ENCODE measurements at regions not wholly inside any gene's neighbourhood (a gene's known extent, or its start where the extent isn't known, plus 50 kb on each side); places are given as distances from the start of the nearest gene placed in this dataset.

DNA sequence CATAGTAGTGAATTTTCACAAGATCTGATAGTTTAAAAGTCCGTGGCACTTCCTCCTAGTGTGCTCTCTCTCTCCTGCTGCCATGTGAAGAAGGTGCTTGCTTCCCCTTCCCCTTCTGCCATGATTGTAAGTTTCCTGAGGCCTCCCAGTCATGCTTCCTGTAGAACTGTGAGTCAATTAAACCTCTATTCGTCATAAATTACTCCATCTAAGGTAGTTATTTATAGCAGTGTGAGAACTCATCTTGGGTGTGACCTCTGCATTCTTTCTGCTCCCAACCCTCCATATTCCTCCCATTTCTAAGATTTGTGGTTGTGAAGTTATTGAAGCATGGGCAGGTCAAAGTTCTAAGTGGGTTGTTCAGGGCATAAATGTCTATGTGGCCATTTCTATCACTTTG, 62.1 kb upstream of the ADAMTS18 start:
- TF ChIP-seq, protein P1, sequence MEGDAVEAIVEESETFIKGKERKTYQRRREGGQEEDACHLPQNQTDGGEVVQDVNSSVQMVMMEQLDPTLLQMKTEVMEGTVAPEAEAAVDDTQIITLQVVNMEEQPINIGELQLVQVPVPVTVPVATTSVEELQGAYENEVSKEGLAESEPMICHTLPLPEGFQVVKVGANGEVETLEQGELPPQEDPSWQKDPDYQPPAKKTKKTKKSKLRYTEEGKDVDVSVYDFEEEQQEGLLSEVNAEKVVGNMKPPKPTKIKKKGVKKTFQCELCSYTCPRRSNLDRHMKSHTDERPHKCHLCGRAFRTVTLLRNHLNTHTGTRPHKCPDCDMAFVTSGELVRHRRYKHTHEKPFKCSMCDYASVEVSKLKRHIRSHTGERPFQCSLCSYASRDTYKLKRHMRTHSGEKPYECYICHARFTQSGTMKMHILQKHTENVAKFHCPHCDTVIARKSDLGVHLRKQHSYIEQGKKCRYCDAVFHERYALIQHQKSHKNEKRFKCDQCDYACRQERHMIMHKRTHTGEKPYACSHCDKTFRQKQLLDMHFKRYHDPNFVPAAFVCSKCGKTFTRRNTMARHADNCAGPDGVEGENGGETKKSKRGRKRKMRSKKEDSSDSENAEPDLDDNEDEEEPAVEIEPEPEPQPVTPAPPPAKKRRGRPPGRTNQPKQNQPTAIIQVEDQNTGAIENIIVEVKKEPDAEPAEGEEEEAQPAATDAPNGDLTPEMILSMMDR (conservative IDR thresholded peaks at IDR 0.05; ENCODE audit: low read length): no peak
- TF ChIP-seq EZH2phosphoT487 (IDR thresholded peaks at IDR 0.05; ENCODE audit: borderline replicate concordance): no peak

Data from Loucy (cell line).